Breast epithelium (tissue), 3 donors: ENCODE measurements at regions not wholly inside any gene's neighbourhood (a gene's known extent, or its start where the extent isn't known, plus 50 kb on each side); places are given as distances from the start of the nearest gene placed in this dataset.

Experiments used
- CTCF ChIP-seq, 3 donors: fragments of 450-650 bp; IDR thresholded peaks; one replicate each; pipeline ENCODE4 v1.5.1; 2016 to 2017; ENCODE audit warnings: antibody characterized with exemption in 3 of 3, mild to moderate bottlenecking in 3 of 3, moderate library complexity in 3 of 3
- POLR2A ChIP-seq: fragments of 450-650 bp; IDR thresholded peaks from one replicate; pipeline ENCODE4 v1.6.1; 2016; ENCODE audit warnings: antibody characterized with exemption, mild to moderate bottlenecking, moderate library complexity
- POLR2AphosphoS5 ChIP-seq, 3 donors: sonication (generic); formaldehyde crosslinking; IDR thresholded peaks; one replicate each; pipeline ENCODE4 v1.6.1; 2017; ENCODE audit warnings: antibody characterized with exemption in 3 of 3

- TF ChIP-seq POLR2AphosphoS5 (IDR thresholded peaks at IDR 0.05): no peak
- no peak for TF ChIP-seq POLR2A
- no peak for TF ChIP-seq CTCF (IDR thresholded peaks at IDR 0.05)
Measured at GRCh38 chr11:122418032-122418431, 237.5 kb upstream of the UBASH3B start.
